GM18867 (cell line): ENCODE measurements at regions not wholly inside any gene's neighbourhood (a gene's known extent, or its start where the extent isn't known, plus 50 kb on each side); places are given as distances from the start of the nearest gene placed in this dataset.

Experiments
- ATAC-seq: cut with Tn5 transposase; IDR thresholded peaks from one replicate; pipeline ENCODE4 v1.9.1; 2021; ENCODE audit warnings: mild to moderate bottlenecking, moderate library complexity; ENCODE audit not compliant: unreplicated experiment

DNA sequence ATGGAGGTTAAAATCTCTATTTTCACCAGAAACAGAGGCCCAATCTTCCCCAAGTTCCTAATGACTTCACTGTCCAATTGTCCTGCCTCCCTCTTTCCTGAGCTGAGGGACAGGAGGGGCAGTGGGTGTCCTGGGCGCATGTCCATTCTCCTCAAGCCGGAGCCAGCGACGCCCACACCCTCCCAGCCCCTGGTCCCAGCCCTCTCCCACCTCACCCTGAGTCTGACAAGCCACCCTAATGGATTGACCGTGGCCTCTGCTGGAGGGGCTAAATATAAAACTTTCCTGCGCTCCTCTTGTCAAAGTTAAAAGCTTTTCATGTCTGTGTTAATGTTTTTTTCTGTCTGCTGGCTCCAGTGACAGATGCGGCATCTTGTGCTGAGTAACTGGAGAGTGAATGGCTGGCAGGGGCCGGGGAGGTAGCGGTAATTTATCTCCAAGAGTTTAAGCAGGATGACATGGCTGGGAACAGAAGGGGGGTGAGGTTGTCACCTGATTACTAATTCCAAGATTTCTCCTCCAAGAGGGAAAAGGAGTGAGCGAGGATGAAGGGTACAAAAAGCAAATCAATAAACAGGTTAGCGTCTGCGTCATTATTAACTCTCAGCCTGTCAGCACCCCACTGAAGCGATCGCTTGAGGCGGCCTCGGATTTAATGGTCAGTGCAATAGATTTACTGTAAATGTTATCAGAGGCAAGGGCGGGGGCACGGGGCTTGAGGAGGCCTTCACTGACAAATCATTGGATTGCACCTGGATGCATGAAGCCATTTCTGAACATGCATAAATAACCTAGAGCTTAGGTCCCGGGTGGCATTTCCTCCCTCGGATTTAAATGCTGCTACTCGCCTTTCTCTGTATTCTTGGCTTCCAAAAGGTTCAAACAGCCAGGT is 118.1 kb upstream of the MAFB start:
- ATAC-seq, result no peak

DNA sequence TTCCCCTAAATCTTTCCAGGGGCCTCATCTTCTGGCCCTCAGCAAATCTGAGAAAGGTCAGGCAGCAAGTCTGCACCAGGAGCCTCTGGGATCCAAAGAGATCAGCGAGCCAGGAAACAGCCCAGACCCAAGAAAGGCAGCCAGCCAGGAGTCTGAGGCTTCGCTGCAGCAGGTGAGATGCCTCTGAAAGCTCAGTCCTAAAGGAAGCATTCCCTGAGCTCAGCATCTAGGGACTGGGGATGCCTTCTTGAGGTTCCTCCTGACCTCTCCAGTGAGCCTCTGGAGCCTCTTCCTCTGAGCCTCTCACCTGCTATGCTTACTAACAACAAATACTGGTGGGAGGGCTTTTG is 118.8 kb upstream of the MAFB start:
- ATAC-seq, result no peak

DNA sequence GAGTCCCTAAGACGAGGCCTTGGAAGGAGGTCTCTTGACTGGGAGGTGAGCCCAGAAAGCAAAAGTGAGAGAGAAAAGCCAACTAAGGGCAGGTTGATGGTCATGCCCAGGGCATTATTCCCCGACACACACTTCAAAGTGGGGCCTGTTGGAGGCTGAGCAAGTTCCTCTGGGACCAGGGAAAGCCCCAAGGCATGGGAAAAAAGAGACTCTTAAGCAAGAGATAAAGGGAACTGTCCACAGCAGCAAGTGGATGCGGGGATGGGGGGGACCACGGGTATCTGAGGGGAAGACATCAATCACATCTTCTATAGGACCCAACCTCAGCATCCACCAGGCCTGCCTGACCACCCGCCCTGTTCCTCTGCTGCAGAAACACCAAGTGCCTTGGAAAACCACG is 119.9 kb upstream of the MAFB start:
- ATAC-seq, result no peak

DNA sequence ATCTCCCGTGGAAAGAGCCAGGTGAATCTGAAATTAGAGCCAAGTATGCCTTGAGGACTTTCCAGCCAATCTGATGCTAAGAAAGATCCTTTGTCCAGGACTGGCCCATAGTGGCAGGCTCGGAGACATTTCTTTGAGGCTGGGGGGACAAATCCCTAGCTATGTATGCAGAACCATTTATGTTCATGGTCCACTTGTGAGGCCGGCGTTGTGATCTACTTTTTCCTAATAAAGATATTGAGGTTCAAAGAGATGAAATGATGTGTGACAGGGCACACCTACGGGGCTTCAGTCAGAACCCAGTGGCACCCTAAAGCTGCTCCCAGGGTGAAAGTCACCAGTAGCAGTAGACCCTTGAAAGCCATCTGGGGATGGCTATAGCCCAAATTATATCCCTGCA is 120.3 kb upstream of the MAFB start:
- ATAC-seq, result no peak

DNA sequence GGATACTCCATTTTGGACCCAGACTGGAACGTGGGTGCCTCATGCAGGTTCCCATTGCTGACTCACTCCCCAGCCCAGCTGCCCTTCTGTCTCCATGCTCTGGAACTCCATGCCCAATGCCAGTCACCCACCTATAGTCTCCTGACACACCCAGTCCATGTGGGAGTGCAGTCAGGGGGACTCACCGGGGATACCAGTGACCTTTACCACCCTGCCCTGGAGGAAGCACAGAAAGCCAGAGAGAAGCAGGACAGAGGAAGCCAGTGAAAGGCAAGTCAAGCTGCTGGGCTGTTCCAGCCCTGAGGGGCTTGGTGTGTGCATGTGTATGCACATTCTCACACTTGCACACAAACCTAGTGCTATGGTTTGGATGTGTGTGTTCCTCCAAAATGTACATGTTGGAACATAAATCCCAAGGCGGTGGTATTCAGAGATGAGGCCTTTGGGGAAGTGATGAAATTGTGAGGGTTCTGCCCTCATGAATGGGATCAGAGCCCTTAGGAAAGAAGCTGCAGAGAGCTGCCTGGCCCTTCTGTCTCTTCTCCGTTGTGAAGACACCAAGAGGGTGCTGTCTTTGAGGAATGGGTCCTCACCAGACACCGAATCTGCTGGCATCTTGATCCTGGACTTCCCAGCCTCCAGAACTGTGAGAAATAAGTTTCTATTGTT is 121.4 kb upstream of the MAFB start:
- ATAC-seq, result no peak

DNA sequence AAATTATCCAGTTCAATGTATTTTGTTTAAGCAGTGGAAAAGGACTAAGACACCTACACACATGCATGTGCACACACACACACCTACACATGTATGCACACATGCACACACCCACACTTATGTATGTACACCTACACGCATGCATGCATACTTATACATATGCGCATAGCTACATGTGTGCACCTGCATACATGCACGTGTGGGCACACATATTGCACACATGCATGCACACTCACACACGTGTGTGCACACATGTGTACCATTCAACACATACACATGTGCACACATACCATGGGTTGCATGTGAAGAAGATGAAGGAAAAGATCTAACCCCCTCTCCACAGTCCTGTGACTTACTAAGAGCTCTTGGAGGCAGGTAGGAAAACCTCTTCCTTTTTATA is 122.0 kb upstream of the MAFB start:
- no peak for ATAC-seq

DNA sequence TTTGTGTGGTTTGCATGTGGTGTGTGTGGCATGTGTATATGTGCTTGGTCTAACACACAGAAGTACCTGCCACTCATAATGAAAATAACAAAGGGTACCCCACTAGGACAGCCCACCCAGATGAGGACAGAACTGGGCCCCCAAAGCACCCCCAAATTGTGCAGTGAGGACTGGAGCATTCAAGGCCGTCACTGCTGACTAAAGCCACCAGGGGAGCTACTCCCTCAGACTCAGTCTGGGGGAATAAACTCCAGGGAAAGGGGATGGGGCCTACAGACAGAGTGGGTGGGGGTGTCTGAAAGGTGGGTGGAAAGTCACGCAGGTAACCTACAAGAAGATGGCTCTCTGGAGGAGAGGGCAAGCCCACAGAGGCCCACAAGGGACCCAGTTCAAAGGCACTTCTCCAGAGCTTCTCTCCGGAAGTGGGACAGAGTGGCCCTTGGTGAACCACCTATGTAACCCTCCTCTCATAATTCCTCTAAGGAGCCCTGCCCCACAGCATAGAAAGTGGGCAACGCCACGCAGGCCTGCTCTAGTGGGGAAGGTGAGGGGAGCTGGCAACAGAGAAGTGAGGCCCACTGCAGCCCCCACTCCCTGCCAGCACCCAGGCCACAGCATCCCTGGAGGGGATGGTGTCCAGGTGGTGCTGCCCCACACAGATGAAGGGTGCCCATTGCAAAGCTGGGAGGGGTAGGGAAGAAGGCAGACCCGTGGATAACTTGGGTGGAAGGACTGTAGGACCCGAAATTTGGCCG is 122.8 kb upstream of the MAFB start:
- ATAC-seq, result no peak

DNA sequence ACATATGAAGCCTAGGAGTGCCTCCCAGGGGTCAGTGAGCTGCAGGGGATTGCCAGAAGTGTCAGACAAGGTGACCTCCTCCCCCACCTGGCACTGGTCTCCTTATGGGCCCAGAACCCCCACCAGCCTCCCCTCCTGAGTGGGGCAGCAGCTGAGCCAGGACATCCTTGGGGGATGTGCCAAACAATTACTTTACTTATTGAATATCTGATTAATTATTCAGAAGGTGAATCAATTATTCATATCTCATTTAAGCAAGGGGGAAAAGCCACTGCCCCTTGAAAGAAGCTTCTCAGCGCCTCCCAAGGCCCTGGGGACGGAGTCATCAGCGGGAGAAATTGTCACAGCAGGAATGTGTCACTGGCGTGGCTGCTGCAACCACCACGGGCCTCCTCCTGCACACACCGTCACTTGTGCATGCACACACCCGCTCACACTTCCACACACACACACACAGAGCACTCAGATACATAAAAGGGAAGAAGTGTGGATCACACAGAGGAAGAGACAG is 123.4 kb upstream of the MAFB start:
- ATAC-seq, result no peak

DNA sequence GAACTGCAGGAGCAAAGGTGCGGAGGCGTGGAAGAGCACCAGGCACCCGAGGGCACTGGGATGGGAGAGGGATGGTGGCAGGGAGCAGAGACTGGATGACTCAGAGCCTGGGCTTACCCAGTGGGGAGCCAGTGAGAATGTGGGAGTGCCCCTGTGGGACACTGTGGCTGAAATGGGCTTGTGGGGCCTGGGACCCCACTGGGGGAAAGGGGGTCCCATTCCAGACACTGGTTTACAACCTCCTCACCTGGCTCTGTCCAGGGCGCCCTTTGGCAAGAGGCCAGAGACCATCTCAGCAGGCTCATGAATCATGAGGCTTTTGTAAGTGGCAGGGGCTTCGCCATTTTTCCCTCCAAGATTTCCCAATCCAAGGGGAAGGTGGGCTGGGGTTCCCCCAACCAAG is 124.0 kb upstream of the MAFB start:
- ATAC-seq, result no peak

DNA sequence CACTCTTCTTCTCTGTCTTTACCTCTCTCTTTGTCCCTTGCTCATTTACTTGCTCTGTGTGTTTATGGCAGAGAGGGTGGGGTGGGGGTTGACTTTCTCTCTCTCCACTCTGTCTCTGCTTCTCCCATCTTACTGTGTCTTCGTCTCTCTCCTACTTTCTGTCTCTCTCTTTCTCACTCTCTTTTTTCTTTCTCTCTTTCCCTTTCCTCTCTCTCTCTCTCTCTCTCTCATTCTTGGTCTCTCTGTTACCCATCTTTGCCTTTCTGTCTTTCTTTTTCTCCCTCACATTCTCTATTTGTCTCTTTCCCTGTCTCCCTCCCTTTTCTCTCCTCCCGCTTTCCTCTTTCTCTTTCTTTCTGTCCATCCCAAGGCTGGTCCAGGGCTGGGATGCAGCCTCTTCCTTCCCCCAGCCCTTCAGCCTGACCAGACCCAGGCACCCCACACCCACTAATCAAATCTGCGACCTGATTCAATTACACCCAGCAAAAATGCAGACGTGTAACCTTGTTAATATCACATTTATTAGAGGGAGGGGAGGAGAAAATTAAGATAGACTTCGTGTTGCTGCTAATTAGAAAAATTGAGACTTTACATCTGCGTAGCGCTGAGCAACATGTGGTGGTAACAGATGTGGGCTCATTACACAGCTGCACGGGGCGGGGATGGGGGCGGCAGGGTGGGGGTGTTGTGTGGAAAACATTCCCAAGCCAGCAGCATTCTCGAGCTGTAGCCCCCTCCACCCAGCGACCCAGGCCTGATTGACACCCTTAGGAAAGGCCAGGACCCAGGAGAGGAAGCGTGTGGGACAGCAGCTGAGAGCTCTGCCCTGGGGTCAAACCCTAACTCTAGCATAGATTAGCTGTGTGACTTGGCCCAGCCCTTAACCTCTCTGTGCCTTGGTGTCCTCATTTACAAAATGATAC is 124.9 kb upstream of the MAFB start:
- ATAC-seq, result no peak

DNA sequence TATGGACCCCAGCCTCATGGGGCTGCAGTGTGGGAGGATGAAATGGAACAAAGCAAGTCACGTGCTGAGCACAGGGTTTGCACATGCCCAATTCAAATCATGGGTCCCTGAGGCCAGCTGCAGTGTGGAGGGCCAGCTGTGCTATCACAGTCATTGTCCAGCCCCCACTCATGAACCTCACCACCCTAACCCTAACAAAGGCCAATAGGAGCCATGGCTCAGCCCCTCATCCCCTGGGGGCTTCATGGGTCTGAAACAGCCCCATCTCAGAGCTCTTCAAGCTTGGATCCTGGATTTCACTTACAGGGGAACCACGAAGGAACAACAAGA is 125.6 kb upstream of the MAFB start:
- no peak for ATAC-seq

DNA sequence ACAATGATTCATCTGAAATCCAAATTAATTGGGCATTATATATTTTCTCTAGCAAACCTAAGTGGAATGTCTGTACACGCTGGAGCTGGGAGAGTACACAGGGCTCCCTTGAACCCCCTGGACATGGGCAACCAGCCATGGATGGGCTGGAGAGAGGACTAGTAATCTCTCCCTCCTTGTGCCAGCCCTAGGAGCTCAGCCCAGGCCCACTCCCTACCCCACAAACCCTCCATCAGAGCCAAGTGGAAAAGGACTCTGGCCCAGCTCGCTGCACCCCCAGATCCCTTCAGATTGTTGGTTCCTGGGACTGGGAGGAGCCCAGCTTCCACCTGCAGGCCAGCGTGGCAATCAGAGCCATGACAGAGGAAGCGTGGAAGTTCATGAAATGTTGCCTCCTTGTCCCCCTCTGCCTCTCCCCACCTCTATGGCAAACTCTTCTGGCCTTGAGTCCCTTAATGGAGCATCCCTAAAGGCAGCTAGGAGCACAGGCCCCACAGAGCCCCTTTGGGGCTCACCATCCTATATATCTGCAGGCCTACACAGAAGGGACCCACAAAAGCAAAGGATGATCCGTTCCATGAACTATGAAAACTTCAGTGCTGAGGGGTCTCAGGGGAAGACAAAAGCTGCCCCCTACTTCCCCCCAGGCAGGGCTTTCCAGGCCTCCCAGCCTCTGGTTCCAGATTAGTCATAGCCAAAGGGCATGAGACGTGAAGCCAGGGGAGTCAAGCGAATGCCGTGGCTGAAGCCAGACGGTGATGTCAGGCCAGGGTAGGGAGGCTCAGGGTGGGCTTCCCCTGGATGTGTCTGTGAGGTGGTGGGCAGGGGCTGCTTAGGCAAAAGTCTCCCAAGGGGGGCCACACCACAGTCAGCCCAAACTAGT is 126.4 kb upstream of the MAFB start:
- ATAC-seq, result no peak

DNA sequence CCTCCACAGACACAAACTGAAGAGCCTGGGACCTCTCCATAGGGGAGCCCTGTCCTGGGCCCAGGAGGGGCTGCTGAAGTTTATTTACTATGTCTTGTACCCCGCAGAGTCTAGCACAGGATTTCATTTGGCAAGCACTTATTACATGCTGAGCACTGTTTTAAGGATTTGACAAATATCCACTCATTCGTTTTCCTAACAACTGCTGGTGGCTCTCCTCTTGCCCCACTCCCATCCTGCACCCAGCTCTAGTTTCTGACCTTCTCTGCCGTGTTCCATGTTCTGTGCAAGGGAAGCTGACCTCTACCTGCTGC is 127.0 kb upstream of the MAFB start:
- no peak for ATAC-seq

DNA sequence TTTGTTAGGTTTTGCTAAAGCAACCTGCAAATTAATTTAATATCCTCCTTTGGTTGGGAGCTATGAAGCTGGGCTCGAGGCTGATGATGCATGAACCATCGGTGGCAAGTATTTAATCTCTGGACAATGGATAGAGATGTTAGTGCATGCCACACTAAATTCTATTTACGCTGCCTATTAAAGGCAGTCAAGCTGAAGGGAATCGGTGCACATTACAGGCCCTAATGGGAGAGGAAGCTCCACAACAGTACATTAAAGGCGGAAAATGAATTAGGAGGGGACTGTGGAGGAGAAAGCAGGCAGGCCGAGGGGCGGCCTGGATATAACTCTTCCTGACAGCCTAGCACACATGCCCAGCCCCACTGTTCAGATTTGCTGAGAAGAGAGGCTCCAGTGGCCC is 132.4 kb upstream of the MAFB start:
- no peak for ATAC-seq

DNA sequence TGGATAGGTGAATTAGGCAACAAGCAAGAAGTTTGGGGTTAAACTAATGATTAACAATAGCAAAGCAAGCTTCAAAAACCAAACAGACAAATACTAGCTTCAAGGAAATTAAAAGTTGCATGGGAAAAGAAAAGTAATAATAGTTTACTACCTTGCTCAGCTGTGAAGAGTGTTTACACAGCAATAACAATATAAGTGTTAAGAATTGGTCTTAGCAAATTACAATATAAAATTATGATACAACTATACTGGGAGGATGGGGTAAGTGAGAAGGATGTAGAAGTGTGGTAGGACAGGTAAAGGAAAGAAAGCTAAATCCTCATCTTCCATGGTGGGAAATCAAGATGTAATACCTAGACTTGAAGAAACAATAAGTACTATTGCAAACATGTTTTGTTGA is 137.7 kb upstream of the MAFB start:
- ATAC-seq, result no peak

DNA sequence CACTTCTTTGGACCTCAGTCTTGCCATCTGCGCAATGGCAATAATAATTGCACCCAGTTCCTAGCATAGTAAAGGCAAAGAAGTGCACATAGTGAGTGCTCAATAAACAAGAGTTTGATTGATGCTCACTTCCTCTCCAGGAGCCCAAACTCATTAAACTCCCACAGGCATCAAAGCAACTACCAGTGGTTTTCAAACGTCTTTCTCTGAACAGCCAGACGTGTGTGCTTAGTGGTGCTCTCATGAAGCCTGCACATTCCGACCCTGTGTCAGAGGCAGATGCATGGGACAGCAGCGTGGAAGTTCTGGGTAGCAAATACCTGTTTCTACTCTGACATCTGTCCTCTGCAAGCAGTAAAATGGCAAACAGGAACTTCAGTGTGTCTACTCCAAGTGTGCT is 146.3 kb upstream of the MAFB start:
- ATAC-seq, result no peak

DNA sequence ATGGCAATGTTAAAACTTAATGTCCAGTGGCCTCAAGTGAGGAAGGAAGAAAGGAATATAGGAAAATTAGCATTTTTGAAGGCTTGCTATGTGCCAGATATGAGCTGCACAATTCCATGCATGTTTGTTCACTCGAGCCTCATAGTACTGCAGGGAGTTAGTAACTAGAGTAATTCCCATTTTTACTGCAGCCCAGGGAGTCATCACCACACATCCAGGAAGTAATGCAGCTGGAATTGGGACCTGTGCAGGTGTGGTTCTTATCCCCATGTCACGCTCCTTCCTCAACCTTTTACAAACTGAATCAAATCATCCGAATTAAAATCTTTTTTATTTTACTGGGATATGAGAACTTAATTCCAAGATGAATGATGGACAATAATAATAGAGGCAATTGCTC is 149.5 kb upstream of the MAFB start:
- ATAC-seq, result no peak

DNA sequence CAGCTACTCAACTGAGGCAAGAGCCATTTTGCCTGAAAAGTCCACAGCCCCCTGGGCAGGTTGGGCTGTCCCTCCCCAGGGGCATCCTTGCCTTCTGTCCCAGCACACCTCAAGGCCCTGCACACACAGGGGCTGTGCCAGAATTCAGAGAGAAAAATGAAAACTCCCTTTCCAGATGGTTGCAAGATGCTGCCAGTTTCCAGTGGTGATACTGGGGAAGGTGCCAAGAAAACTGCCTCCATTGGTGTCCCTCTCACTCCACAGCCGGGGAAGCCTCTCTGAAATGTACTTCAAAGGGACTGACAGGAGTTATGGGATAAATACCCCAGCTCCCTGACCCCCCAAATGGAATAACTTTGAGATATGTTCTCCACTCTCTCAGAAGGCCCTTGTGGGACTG is 154.2 kb upstream of the MAFB start:
- ATAC-seq, result no peak

DNA sequence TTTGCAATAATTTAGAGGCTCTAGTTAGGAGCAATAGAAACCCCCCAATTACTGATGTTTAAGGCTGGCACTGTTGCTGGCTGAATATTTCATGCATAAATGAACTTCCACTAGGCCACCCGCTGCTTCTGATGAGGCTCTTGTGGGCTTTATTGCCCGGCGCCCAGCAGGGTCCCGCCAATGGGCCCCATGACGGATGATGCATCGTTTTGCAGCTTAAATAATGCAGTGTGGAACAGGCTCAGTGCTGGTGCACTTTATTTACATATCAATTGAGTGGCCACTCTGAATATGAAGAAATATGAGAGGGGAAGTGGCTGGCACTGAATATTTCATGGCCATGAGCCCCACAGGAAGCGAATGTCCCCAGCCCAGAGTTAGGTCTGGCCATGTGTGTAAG is 155.3 kb upstream of the MAFB start:
- ATAC-seq, result no peak

DNA sequence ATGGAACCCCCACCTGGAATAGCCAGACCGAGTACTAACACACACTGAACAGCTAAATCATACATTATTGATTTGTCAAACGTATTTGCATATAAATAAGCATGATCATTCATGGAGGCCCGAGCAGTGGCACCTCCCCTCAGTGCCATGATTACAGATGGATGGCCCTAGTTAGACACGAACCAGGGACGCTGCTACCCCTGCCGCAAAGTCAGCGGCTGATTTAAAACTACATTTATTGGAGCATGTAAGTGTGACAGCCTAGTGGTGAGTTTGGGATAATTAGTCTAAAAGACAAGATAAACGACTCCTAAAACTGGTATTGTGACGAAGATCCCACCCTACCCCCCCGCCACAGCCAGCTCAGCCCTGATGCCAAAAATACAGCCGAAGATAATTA is 159.1 kb upstream of the MAFB start:
- ATAC-seq, result no peak
